ENCODE measurements at regions not wholly inside any gene's neighbourhood (a gene's known extent, or its start where the extent isn't known, plus 50 kb on each side); places are given as distances from the start of the nearest gene placed in this dataset.
"Not testable (repeated sequence)": the region's sequence is repeated elsewhere in the genome, so short reads cannot be mapped to it uniquely, and the experiment has no call there.

- no peak for DNase-seq
Measured at GRCh38 chr3:34132069-34132692, 333.8 kb downstream of the PDCD6IP start.

- DNase-seq, result no peak
Measured at GRCh38 chr3:34139566-34139965, 341.1 kb downstream of the PDCD6IP start.

- DNase-seq, result no peak
Measured at GRCh38 chr3:34140616-34141015, 342.2 kb downstream of the PDCD6IP start.

- DNase-seq, result no peak
Measured at GRCh38 chr3:34141841-34142337, 343.5 kb downstream of the PDCD6IP start.

GRCh38 chr3:34145796-34146195, 347.4 kb downstream of the PDCD6IP start:
- no peak for DNase-seq

- no peak for DNase-seq
Measured at GRCh38 chr3:34146596-34146995, 348.2 kb downstream of the PDCD6IP start.

- DNase-seq, result no peak
Measured at GRCh38 chr3:34150992-34151391, 352.6 kb downstream of the PDCD6IP start.

- no peak for DNase-seq
Measured at GRCh38 chr3:34152656-34153055, 354.2 kb downstream of the PDCD6IP start.

GRCh38 chr3:34155108-34155507, 356.7 kb downstream of the PDCD6IP start:
- no peak for DNase-seq

GRCh38 chr3:34155666-34156065, 357.2 kb downstream of the PDCD6IP start:
- DNase-seq, result no peak

- DNase-seq, result no peak
Measured at GRCh38 chr3:34157491-34157890, 359.1 kb downstream of the PDCD6IP start.

GRCh38 chr3:34159613-34160420, 361.4 kb downstream of the PDCD6IP start:
- no peak for DNase-seq

GRCh38 chr3:34169636-34170035, 371.2 kb downstream of the PDCD6IP start:
- DNase-seq, result not testable (repeated sequence)

- DNase-seq, result no peak
Measured at GRCh38 chr3:34174740-34175139, 376.3 kb downstream of the PDCD6IP start.

GRCh38 chr3:34175636-34176176, 377.3 kb downstream of the PDCD6IP start:
- no peak for DNase-seq

GRCh38 chr3:34176723-34177122, 378.3 kb downstream of the PDCD6IP start:
- no peak for DNase-seq

GRCh38 chr3:34178415-34178814, 380.0 kb downstream of the PDCD6IP start:
- DNase-seq, result no peak

- DNase-seq, result no peak
Measured at GRCh38 chr3:34179716-34180115, 381.3 kb downstream of the PDCD6IP start.

- DNase-seq, result no peak
Measured at GRCh38 chr3:34180532-34180931, 382.1 kb downstream of the PDCD6IP start.

GRCh38 chr3:34183114-34183513, 384.7 kb downstream of the PDCD6IP start:
- no peak for DNase-seq

- no peak for DNase-seq
Measured at GRCh38 chr3:34183611-34184340, 385.3 kb downstream of the PDCD6IP start.

GRCh38 chr3:34185301-34185700, 386.9 kb downstream of the PDCD6IP start:
- DNase-seq, result no peak

GRCh38 chr3:34189133-34189532, 390.7 kb downstream of the PDCD6IP start:
- no peak for DNase-seq

Measured in hindlimb muscle (tissue), 1 donor.